A673 (cell line): ENCODE measurements at regions not wholly inside any gene's neighbourhood (a gene's known extent, or its start where the extent isn't known, plus 50 kb on each side); places are given as distances from the start of the nearest gene placed in this dataset.

Experiments
- CTCF ChIP-seq: fragments of 300-800, 200-600 bp; sonication (generic); conservative IDR thresholded peaks from 2 replicates; pipeline ENCODE4 v1.5.1; 2017; ENCODE audit warnings: low read depth, mild to moderate bottlenecking, antibody characterized with exemption, low read length, moderate library complexity, mixed read lengths
- EZH2 ChIP-seq: fragments of 200-600 bp; sonication (generic); IDR thresholded peaks from 2 replicates; pipeline ENCODE4 v1.6.1; 2017; ENCODE audit warnings: borderline replicate concordance, low read depth, mild to moderate bottlenecking, mixed read lengths, antibody characterized with exemption, low read length; ENCODE audit not compliant: poor library complexity, severe bottlenecking

DNA sequence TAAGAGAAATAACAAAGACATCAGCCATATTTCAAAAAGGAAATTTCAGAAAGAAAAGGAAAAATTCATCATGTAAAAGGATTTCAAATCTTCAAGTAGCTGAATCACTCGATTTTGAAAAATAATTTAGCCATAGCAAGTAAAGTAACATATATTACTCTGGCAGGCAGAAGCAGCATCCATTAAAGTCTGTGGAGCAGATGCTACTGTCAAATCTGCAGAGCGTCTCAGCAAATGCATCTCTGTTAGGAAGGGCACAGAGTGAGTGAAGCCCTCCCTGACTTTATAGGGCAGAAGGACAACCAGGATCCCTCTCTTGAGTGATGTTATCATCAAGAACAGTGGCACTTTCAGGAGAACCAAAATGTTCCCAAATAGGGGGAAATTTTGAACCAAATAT, 445.5 kb downstream of the EFNB2 start:
- no peak for TF ChIP-seq CTCF
- TF ChIP-seq EZH2, result no peak
